OCI-LY7 (cell line): ENCODE measurements at regions not wholly inside any gene's neighbourhood (a gene's known extent, or its start where the extent isn't known, plus 50 kb on each side); places are given as distances from the start of the nearest gene placed in this dataset.
"Not testable (repeated sequence)": the region's sequence is repeated elsewhere in the genome, so short reads cannot be mapped to it uniquely, and the experiment has no call there.

ENCODE experiments used
- CTCF ChIP-seq: fragments of 200-600 bp; sonication (generic); conservative IDR thresholded peaks from 2 replicates; pipeline ENCODE4 v1.5.1; 2014; ENCODE audit warnings: mild to moderate bottlenecking, antibody characterized with exemption, low read length, moderate library complexity, mixed read lengths
- EZH2phosphoT487 ChIP-seq: fragments of 200-600 bp; sonication (generic); IDR thresholded peaks from 2 replicates; pipeline ENCODE4 v1.6.1; 2018; ENCODE audit warnings: low read depth, borderline replicate concordance, mild to moderate bottlenecking, mixed run types, antibody characterized with exemption, low read length, moderate library complexity, mixed read lengths

GRCh38 chr7:86981937-86982336, 77.5 kb downstream of the ELAPOR2 start:
- not testable (repeated sequence) for TF ChIP-seq CTCF, EZH2phosphoT487
